B cell (primary cell): ENCODE measurements at regions not wholly inside any gene's neighbourhood (a gene's known extent, or its start where the extent isn't known, plus 50 kb on each side); places are given as distances from the start of the nearest gene placed in this dataset.

Experiments used
- EZH2 ChIP-seq: IDR thresholded peaks from 2 replicates; pipeline ENCODE4 v1.6.1; 2012; ENCODE audit warnings: borderline replicate concordance, low read depth, mild to moderate bottlenecking, moderate library complexity, low read length; ENCODE audit not compliant: insufficient read depth, poor library complexity, severe bottlenecking
- TF ChIP-seq, protein P1 (sequence below): fragments of 200-600 bp; IDR thresholded peaks from one replicate; pipeline ENCODE4 v1.8.0; 2022; ENCODE audit warnings: antibody characterized with exemption, mild to moderate bottlenecking

DNA sequence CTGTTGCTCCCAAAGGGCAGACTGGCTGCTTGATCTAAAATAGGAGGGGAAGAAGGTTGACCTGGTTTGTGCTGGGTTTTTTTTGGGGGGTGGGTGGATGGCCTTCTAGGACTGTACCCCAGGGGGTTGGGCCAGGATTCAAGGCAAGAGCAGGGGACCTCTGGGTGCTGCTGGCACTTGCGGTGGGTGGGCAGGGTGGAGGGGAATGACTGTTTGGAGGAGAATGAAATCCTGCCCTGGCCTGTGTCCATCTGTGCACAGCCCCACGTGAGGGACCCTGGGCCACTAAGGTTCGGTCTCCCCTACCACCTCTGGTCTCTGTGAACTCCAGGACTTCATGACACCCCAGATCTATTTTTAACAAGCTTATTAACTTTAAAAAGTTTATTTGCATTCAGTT lies 414.2 kb downstream of the PTPRU start:
- TF ChIP-seq, protein P1, sequence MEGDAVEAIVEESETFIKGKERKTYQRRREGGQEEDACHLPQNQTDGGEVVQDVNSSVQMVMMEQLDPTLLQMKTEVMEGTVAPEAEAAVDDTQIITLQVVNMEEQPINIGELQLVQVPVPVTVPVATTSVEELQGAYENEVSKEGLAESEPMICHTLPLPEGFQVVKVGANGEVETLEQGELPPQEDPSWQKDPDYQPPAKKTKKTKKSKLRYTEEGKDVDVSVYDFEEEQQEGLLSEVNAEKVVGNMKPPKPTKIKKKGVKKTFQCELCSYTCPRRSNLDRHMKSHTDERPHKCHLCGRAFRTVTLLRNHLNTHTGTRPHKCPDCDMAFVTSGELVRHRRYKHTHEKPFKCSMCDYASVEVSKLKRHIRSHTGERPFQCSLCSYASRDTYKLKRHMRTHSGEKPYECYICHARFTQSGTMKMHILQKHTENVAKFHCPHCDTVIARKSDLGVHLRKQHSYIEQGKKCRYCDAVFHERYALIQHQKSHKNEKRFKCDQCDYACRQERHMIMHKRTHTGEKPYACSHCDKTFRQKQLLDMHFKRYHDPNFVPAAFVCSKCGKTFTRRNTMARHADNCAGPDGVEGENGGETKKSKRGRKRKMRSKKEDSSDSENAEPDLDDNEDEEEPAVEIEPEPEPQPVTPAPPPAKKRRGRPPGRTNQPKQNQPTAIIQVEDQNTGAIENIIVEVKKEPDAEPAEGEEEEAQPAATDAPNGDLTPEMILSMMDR, result no peak
- TF ChIP-seq EZH2, result no peak
